GM23338 (cell line): ENCODE measurements at regions not wholly inside any gene's neighbourhood (a gene's known extent, or its start where the extent isn't known, plus 50 kb on each side); places are given as distances from the start of the nearest gene placed in this dataset.

Source experiments
- ATAC-seq: fragments of 200-7000 bp; cut with Tn5 transposase; 3 replicates; pipeline ENCODE4 v1.9.1; 2020
- DNase-seq: peaks from one replicate; pipeline ENCODE4 v3.0.0-alpha.2; 2015; ENCODE audit warnings: low spot score
- H2AFZ ChIP-seq: fragments of 200-600 bp; sonication (generic); 2 replicates; pipeline ENCODE4 v1.8.0; 2016; ENCODE audit warnings: antibody characterized with exemption, mild to moderate bottlenecking, moderate library complexity
- H3F3A ChIP-seq: fragments of 200-600 bp; sonication (generic); replicated peaks from 2 replicates; pipeline ENCODE4 v1.8.0; 2017; ENCODE audit warnings: antibody characterized with exemption, mixed run types, low read depth
- H3K27ac ChIP-seq: fragments of 200-600 bp; sonication (generic); 2 replicates; pipeline ENCODE4 v1.6.1; 2016; ENCODE audit warnings: low read depth
- H3K27me3 ChIP-seq: fragments of 200-600 bp; sonication (generic); 2 replicates; pipeline ENCODE4 v1.8.0; 2016; ENCODE audit warnings: mild to moderate bottlenecking, mixed run types, moderate library complexity; ENCODE audit not compliant: insufficient read depth
- H3K36me3 ChIP-seq: fragments of 200-600 bp; sonication (generic); 2 replicates; pipeline ENCODE4 v1.8.0; 2016; ENCODE audit warnings: mild to moderate bottlenecking; ENCODE audit not compliant: insufficient read depth
- H3K4me1 ChIP-seq: fragments of 200-600 bp; sonication (generic); 2 replicates; pipeline ENCODE4 v1.8.0; 2016; ENCODE audit warnings: mild to moderate bottlenecking, moderate library complexity; ENCODE audit not compliant: insufficient read depth
- H3K4me2 ChIP-seq: fragments of 200-600 bp; sonication (generic); 2 replicates; pipeline ENCODE4 v1.7.1; 2017; ENCODE audit warnings: mixed run types
- H3K4me3 ChIP-seq: fragments of 200-600 bp; sonication (generic); 2 replicates; pipeline ENCODE4 v1.6.1; 2016; ENCODE audit warnings: mixed run types
- H3K79me2 ChIP-seq: fragments of 200-600 bp; sonication (generic); replicated peaks from 2 replicates; pipeline ENCODE4 v1.8.0; 2017; ENCODE audit warnings: mild to moderate bottlenecking; ENCODE audit not compliant: insufficient read depth
- H3K9me2 ChIP-seq: fragments of 200-600 bp; sonication (generic); 2 replicates; pipeline ENCODE4 v1.8.0; 2017; ENCODE audit not compliant: insufficient read depth
- H4K20me1 ChIP-seq: fragments of 200-600 bp; sonication (generic); replicated peaks from 2 replicates; pipeline ENCODE4 v1.8.0; 2017; ENCODE audit warnings: mild to moderate bottlenecking; ENCODE audit not compliant: insufficient read depth
- H3K27ac Mint-ChIP-seq: 2 replicates; pipeline ENCODE4 v1.8.0; 2020; ENCODE audit warnings: inconsistent platforms, mild to moderate bottlenecking, moderate library complexity, mixed read lengths
- H3K27me3 Mint-ChIP-seq: 3 replicates; pipeline ENCODE4 v1.8.0; 2022; ENCODE audit warnings: low read depth, mild to moderate bottlenecking, moderate library complexity, mixed read lengths, inconsistent platforms; ENCODE audit not compliant: insufficient read depth, poor library complexity
- H3K36me3 Mint-ChIP-seq: 3 replicates; pipeline ENCODE4 v1.8.0; 2021; ENCODE audit warnings: low read depth, mild to moderate bottlenecking, inconsistent platforms, moderate library complexity, mixed read lengths
- H3K4me1 Mint-ChIP-seq: 3 replicates; pipeline ENCODE4 v1.8.0; 2020; ENCODE audit warnings: mild to moderate bottlenecking, inconsistent platforms, mixed read lengths
- H3K4me3 Mint-ChIP-seq: 3 replicates; pipeline ENCODE4 v1.8.0; 2021; ENCODE audit warnings: moderate library complexity, mild to moderate bottlenecking, inconsistent platforms, mixed read lengths
- H3K9me3 Mint-ChIP-seq: 3 replicates; pipeline ENCODE4 v1.8.0; 2020; ENCODE audit warnings: moderate library complexity, mild to moderate bottlenecking, inconsistent platforms, mixed read lengths
- CTCF ChIP-seq, 2 experiments: fragments of 200-600 bp in 1 of 2; sonication (generic) in 1 of 2; conservative IDR thresholded peaks; 2 replicates each; pipeline versions ENCODE4 v1.5.1 to v1.6.1; 2016 to 2017; ENCODE audit warnings: antibody characterized with exemption in 2 of 2, low read depth in 2 of 2, mild to moderate bottlenecking in 2 of 2, moderate library complexity in 1 of 2
- EZH2phosphoT487 ChIP-seq: fragments of 200-600 bp; sonication (generic); IDR thresholded peaks from one replicate; pipeline ENCODE4 v1.8.1; 2018; ENCODE audit warnings: antibody characterized with exemption; ENCODE audit not compliant: unreplicated experiment
- JUNB ChIP-seq: IDR thresholded peaks from one replicate; pipeline ENCODE4 v1.6.1; 2016; ENCODE audit warnings: antibody characterized with exemption; ENCODE audit not compliant: unreplicated experiment
- STAT1 ChIP-seq: IDR thresholded peaks from one replicate; pipeline ENCODE4 v1.6.1; 2016; ENCODE audit warnings: antibody characterized with exemption; ENCODE audit not compliant: unreplicated experiment
- ZNF114 ChIP-seq: fragments of 250-450 bp; sonication (Bioruptor Pico); IDR thresholded peaks from 2 replicates; pipeline ENCODE4 v1.5.0; 2020; ENCODE audit warnings: mild to moderate bottlenecking, moderate library complexity
- TF ChIP-seq, protein P1 (sequence below): IDR thresholded peaks from one replicate; pipeline ENCODE4 v1.6.1; 2018; ENCODE audit warnings: antibody characterized with exemption; ENCODE audit not compliant: unreplicated experiment

- TF ChIP-seq, protein P1, sequence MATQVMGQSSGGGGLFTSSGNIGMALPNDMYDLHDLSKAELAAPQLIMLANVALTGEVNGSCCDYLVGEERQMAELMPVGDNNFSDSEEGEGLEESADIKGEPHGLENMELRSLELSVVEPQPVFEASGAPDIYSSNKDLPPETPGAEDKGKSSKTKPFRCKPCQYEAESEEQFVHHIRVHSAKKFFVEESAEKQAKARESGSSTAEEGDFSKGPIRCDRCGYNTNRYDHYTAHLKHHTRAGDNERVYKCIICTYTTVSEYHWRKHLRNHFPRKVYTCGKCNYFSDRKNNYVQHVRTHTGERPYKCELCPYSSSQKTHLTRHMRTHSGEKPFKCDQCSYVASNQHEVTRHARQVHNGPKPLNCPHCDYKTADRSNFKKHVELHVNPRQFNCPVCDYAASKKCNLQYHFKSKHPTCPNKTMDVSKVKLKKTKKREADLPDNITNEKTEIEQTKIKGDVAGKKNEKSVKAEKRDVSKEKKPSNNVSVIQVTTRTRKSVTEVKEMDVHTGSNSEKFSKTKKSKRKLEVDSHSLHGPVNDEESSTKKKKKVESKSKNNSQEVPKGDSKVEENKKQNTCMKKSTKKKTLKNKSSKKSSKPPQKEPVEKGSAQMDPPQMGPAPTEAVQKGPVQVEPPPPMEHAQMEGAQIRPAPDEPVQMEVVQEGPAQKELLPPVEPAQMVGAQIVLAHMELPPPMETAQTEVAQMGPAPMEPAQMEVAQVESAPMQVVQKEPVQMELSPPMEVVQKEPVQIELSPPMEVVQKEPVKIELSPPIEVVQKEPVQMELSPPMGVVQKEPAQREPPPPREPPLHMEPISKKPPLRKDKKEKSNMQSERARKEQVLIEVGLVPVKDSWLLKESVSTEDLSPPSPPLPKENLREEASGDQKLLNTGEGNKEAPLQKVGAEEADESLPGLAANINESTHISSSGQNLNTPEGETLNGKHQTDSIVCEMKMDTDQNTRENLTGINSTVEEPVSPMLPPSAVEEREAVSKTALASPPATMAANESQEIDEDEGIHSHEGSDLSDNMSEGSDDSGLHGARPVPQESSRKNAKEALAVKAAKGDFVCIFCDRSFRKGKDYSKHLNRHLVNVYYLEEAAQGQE = no peak
- TF ChIP-seq CTCF (conservative IDR thresholded peaks at IDR 0.05; ENCODE audit: low read depth in 2 of 2) (no peak), JUNB (no peak), EZH2phosphoT487 (no peak), ZNF114 (CRISPR knock-in tag) (no peak), STAT1 (no peak)
Measured at GRCh38 chr4:32771491-32771890, 2051.3 kb downstream of the PCDH7 start (continued).

GRCh38 chr4:32775049-32775448 is 2054.9 kb downstream of the PCDH7 start:
- no peak overlapping the region for H3K4me3 Mint-ChIP-seq
- no peaks in the 10 kb centered on the region for H3K9me2 ChIP-seq
- peak; percentile 94 for ATAC-seq
- H3K27ac Mint-ChIP-seq = peak overlapping the region; percentile 17; the same call in 1 of the 2 replicates
- H3K4me3 ChIP-seq = no peak overlapping the region
- peak; percentile 69 for DNase-seq
- no peaks in the 10 kb centered on the region; the same call in 2 of the 3 replicates for H3K9me3 Mint-ChIP-seq
- H3K36me3 Mint-ChIP-seq = no peaks in the 10 kb centered on the region
- H3K27me3 Mint-ChIP-seq = no peaks in the 10 kb centered on the region
- peak overlapping the region; percentile 24; the same call in 1 of the 2 replicates for H2AFZ ChIP-seq
- no peaks in the 10 kb centered on the region for H3K27me3 ChIP-seq
- H3K4me2 ChIP-seq = no peak overlapping the region
- no peaks in the 10 kb centered on the region for H3K36me3 ChIP-seq
- no peaks in the 10 kb centered on the region; the same call in 1 of the 2 replicates for H3K4me1 ChIP-seq
- TF ChIP-seq CTCF (conservative IDR thresholded peaks at IDR 0.05; ENCODE audit: low read depth in 2 of 2) = peak; percentile 74 to 92
- TF ChIP-seq, protein P1 = no peak
- H3K79me2 ChIP-seq = no peaks in the 10 kb centered on the region
- no peaks in the 10 kb centered on the region for H4K20me1 ChIP-seq
- H3F3A ChIP-seq = no peaks in the 10 kb centered on the region
- no peak overlapping the region for H3K27ac ChIP-seq
- H3K4me1 Mint-ChIP-seq = peaks cover 3% of the 10 kb centered on the region; the same call in 2 of the 3 replicates
